ENCODE measurements at regions not wholly inside any gene's neighbourhood (a gene's known extent, or its start where the extent isn't known, plus 50 kb on each side); places are given as distances from the start of the nearest gene placed in this dataset.

DNA sequence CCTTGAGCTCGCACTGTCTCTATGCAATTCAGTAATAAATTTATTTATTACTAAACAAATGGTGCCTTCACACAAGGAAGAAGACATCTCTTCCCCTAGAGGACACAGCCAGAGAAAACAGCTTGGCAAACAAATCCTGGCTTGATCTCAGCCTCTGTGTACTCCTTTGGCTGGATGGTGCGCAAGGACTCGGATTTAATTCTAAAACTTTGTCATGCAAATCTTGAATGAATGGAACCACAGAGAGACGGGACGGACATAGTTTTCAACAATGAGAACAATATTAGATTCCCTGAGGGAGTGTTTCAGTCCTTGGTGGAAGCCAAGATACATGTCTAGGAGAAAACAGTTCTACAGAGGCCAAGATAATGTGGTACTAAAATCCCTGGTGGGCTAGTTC is 349.5 kb downstream of the NPIPA8 start:
- no peaks in the 10 kb centered on the region for H3K27me3 ChIP-seq (ENCODE audit: low read depth)
- no peak for TF ChIP-seq CTCF (IDR thresholded peaks at IDR 0.05)
- intact Hi-C loops (cut with DNase I), result no loop called here
- no peaks in the 10 kb centered on the region for H3K36me3 ChIP-seq
- no peak overlapping the region for H3K27ac ChIP-seq
- H3K9me3 ChIP-seq, result no peaks in the 10 kb centered on the region
- ATAC-seq, result no peak
- no peak overlapping the region for H3K4me3 ChIP-seq
- no peak for DNase-seq
- no peaks in the 10 kb centered on the region for H3K4me1 ChIP-seq

GRCh38 chr16:17984810-17985209 is 351.7 kb downstream of the NPIPA8 start:
- H3K27ac ChIP-seq, result no peak overlapping the region
- no peak for DNase-seq
- H3K9me3 ChIP-seq, result no peaks in the 10 kb centered on the region
- H3K4me1 ChIP-seq, result no peaks in the 10 kb centered on the region
- no peaks in the 10 kb centered on the region for H3K36me3 ChIP-seq
- ATAC-seq, result no peak
- intact Hi-C loops (cut with DNase I), result no loop called here
- H3K27me3 ChIP-seq (ENCODE audit: low read depth), result no peaks in the 10 kb centered on the region
- no peak for TF ChIP-seq CTCF (IDR thresholded peaks at IDR 0.05)
- no peak overlapping the region for H3K4me3 ChIP-seq

- intact Hi-C loops (cut with DNase I), result no loop called here
- ATAC-seq, result no peak
- Histone ChIP-seq H3K36me3 (no peaks in the 10 kb centered on the region), H3K4me3 (no peak overlapping the region), H3K27me3 (ENCODE audit: low read depth) (no peaks in the 10 kb centered on the region), H3K27ac (no peak overlapping the region), H3K4me1 (no peaks in the 10 kb centered on the region), H3K9me3 (no peaks in the 10 kb centered on the region)
- TF ChIP-seq CTCF (IDR thresholded peaks at IDR 0.05), result no peak
- no peak for DNase-seq
Observed at GRCh38 chr16:17983847-17984639, 352.5 kb downstream of the NPIPA8 start.

GRCh38 chr16:17983114-17983513 is 353.4 kb downstream of the NPIPA8 start:
- no peaks in the 10 kb centered on the region for H3K4me1 ChIP-seq
- no peak for DNase-seq
- intact Hi-C loops (cut with DNase I), result no loop called here
- no peaks in the 10 kb centered on the region for H3K27me3 ChIP-seq (ENCODE audit: low read depth)
- H3K9me3 ChIP-seq, result no peaks in the 10 kb centered on the region
- no peak overlapping the region for H3K4me3 ChIP-seq
- ATAC-seq, result no peak
- H3K36me3 ChIP-seq, result no peaks in the 10 kb centered on the region
- TF ChIP-seq CTCF (IDR thresholded peaks at IDR 0.05), result no peak
- H3K27ac ChIP-seq, result no peak overlapping the region

DNA sequence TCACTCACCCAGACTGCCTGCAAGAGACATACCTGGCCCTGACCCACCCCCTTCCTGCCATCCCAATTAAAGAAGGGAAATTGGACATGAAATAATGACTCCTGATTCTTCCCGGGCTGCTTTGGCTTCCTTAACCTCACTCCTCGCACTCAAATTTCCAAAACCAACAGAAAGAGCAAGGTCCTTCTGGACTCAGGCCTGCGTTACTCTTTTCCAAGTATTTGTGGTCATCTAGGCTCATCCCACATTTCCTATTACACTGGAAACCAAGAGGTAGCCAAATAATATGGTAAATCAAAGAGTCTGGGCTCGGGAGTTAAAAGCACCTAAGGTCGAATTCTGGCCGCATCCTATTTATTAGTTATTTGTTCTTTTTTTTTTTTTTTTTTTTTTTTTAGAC is 359.3 kb downstream of the NPIPA8 start:
- Histone ChIP-seq H3K27me3 (ENCODE audit: low read depth) (no peaks in the 10 kb centered on the region), H3K9me3 (no peaks in the 10 kb centered on the region), H3K27ac (no peak overlapping the region), H3K4me1 (no peaks in the 10 kb centered on the region), H3K4me3 (no peak overlapping the region), H3K36me3 (no peaks in the 10 kb centered on the region)
- no peak for TF ChIP-seq CTCF (IDR thresholded peaks at IDR 0.05)
- DNase-seq (no peak), ATAC-seq (no peak)
- intact Hi-C loops (cut with DNase I), result no loop called here
